Activated T-helper 2 cell treated with anti-CD3 and anti-CD28 coated beads, Interferon-gamma antibody, Interleukin-2, Interleukin-4, amounts not matched to agents 10 μg/mL and 5 μg/mL and 100 μg/mL, durations not matched to agents 14 hours and 24 hours and 36 hours (primary cell): ENCODE measurements at regions not wholly inside any gene's neighbourhood (a gene's known extent, or its start where the extent isn't known, plus 50 kb on each side); places are given as distances from the start of the nearest gene placed in this dataset.
"Not testable (repeated sequence)": the region's sequence is repeated elsewhere in the genome, so short reads cannot be mapped to it uniquely, and the experiment has no call there.

Experiments
- DNase-seq: peaks from one replicate; pipeline ENCODE4 v3.0.0; 2021; ENCODE audit warnings: low spot score
- H3K27ac Mint-ChIP-seq: one replicate; pipeline ENCODE4 v1.8.0; 2021; ENCODE audit warnings: mixed read lengths
- H3K27me3 Mint-ChIP-seq: one replicate; pipeline ENCODE4 v1.8.0; 2021; ENCODE audit warnings: low read depth, mixed read lengths
- H3K36me3 Mint-ChIP-seq: one replicate; pipeline ENCODE4 v1.8.0; 2021; ENCODE audit warnings: low read depth, mixed read lengths
- H3K4me1 Mint-ChIP-seq: one replicate; pipeline ENCODE4 v1.8.0; 2021; ENCODE audit warnings: low read depth, mixed read lengths
- H3K4me3 Mint-ChIP-seq: one replicate; pipeline ENCODE4 v1.8.0; 2021; ENCODE audit warnings: low read depth, mild to moderate bottlenecking, moderate library complexity, mixed read lengths
- H3K9me3 Mint-ChIP-seq: one replicate; pipeline ENCODE4 v1.8.0; 2021; ENCODE audit warnings: mixed read lengths
- intact Hi-C: fragments of 100-400 bp; cut with micrococcal nuclease; formaldehyde crosslinking; loops from one replicate; pipeline ENCODE4 v1.15.1; 2023

- Mint-ChIP-seq H3K27me3 (no peaks in the 10 kb centered on the region), H3K4me3 (no peak overlapping the region), H3K4me1 (peaks cover 2% of the 10 kb centered on the region), H3K9me3 (peaks cover 4% of the 10 kb centered on the region), H3K27ac (no peak overlapping the region), H3K36me3 (no peaks in the 10 kb centered on the region)
- DNase-seq: no peak
- intact Hi-C loops: no loop called here
These were observed 204.5 kb downstream of the ZNF674 start for GRCh38 chrX:46340696-46341095.

- Mint-ChIP-seq H3K36me3 (peaks cover 4% of the 10 kb centered on the region), H3K27me3 (no peaks in the 10 kb centered on the region), H3K4me1 (peaks cover 5% of the 10 kb centered on the region), H3K27ac (no peak overlapping the region), H3K9me3 (peaks cover 8% of the 10 kb centered on the region), H3K4me3 (no peak overlapping the region)
- intact Hi-C loops: no loop called here
- DNase-seq: no peak
These were observed 211.7 kb downstream of the ZNF674 start for GRCh38 chrX:46333550-46333949.

- H3K27me3 Mint-ChIP-seq: no peaks in the 10 kb centered on the region
- H3K36me3 Mint-ChIP-seq: peaks cover 4% of the 10 kb centered on the region
- no peak overlapping the region for H3K4me3 Mint-ChIP-seq
- DNase-seq: no peak
- H3K9me3 Mint-ChIP-seq: peaks cover 7% of the 10 kb centered on the region
- intact Hi-C loops: no loop called here
- no peak overlapping the region for H3K27ac Mint-ChIP-seq
- peaks cover 12% of the 10 kb centered on the region for H3K4me1 Mint-ChIP-seq
These were observed 214.2 kb downstream of the ZNF674 start for GRCh38 chrX:46330981-46331380.

GRCh38 chrX:46330513-46330912 lies 214.7 kb downstream of the ZNF674 start:
- Mint-ChIP-seq H3K36me3 (peaks cover 4% of the 10 kb centered on the region), H3K4me1 (peaks cover 13% of the 10 kb centered on the region), H3K9me3 (peaks cover 3% of the 10 kb centered on the region), H3K27ac (no peak overlapping the region), H3K4me3 (no peak overlapping the region), H3K27me3 (no peaks in the 10 kb centered on the region)
- intact Hi-C loops: no loop called here
- DNase-seq: no peak

GRCh38 chrX:46328133-46328532 lies 217.1 kb downstream of the ZNF674 start:
- DNase-seq: no peak
- no peak overlapping the region for H3K27ac Mint-ChIP-seq
- intact Hi-C loops: loop anchor here (10.0 kb wide), 2 partner anchors 123 to 573 kb away; no protein-coding TSS in a partner anchor

GRCh38 chrX:46327566-46328115 lies 217.6 kb downstream of the ZNF674 start:
- no peaks in the 10 kb centered on the region for H3K27me3 Mint-ChIP-seq
- intact Hi-C loops: loop anchor here (10.0 kb wide), 2 partner anchors 123 to 573 kb away; no protein-coding TSS in a partner anchor
- H3K36me3 Mint-ChIP-seq: peaks cover 3% of the 10 kb centered on the region
- peaks cover 34% of the 10 kb centered on the region for H3K4me1 Mint-ChIP-seq
- no peak overlapping the region for H3K4me3 Mint-ChIP-seq
- no peak for DNase-seq
- no peaks in the 10 kb centered on the region for H3K9me3 Mint-ChIP-seq
- peak overlapping the region; percentile 19 for H3K27ac Mint-ChIP-seq

More at GRCh38 chrX:46328133-46328532, 217.1 kb downstream of the ZNF674 start:
- Mint-ChIP-seq H3K36me3 (peaks cover 3% of the 10 kb centered on the region), H3K4me3 (no peak overlapping the region), H3K27me3 (no peaks in the 10 kb centered on the region), H3K9me3 (no peaks in the 10 kb centered on the region), H3K4me1 (peaks cover 29% of the 10 kb centered on the region)

GRCh38 chrX:46326161-46326560 lies 219.1 kb downstream of the ZNF674 start:
- Mint-ChIP-seq H3K36me3 (peaks cover 3% of the 10 kb centered on the region), H3K27ac (no peak overlapping the region), H3K9me3 (no peaks in the 10 kb centered on the region), H3K27me3 (no peaks in the 10 kb centered on the region), H3K4me1 (peaks cover 49% of the 10 kb centered on the region), H3K4me3 (no peak overlapping the region)
- intact Hi-C loops: loop anchor here (10.0 kb wide), 2 partner anchors 121 to 571 kb away; no protein-coding TSS in a partner anchor
- DNase-seq: no peak

GRCh38 chrX:46325312-46325877 lies 219.8 kb downstream of the ZNF674 start:
- H3K27me3 Mint-ChIP-seq: no peaks in the 10 kb centered on the region
- H3K4me1 Mint-ChIP-seq: peaks cover 52% of the 10 kb centered on the region
- peak; percentile 10 for DNase-seq
- H3K27ac Mint-ChIP-seq: peak overlapping the region; percentile 69
- H3K4me3 Mint-ChIP-seq: no peak overlapping the region
- intact Hi-C loops: loop anchor here (10.0 kb wide), 2 partner anchors 121 to 571 kb away; no protein-coding TSS in a partner anchor
- no peaks in the 10 kb centered on the region for H3K9me3 Mint-ChIP-seq
- peaks cover 3% of the 10 kb centered on the region for H3K36me3 Mint-ChIP-seq

GRCh38 chrX:46324166-46324565 lies 221.1 kb downstream of the ZNF674 start:
- no peak overlapping the region for H3K4me3 Mint-ChIP-seq
- peaks cover 64% of the 10 kb centered on the region for H3K4me1 Mint-ChIP-seq
- intact Hi-C loops: loop anchor here (10.0 kb wide), 2 partner anchors 119 to 569 kb away; no protein-coding TSS in a partner anchor
- peaks cover 3% of the 10 kb centered on the region for H3K36me3 Mint-ChIP-seq
- no peaks in the 10 kb centered on the region for H3K27me3 Mint-ChIP-seq
- DNase-seq: no peak
- no peaks in the 10 kb centered on the region for H3K9me3 Mint-ChIP-seq
- H3K27ac Mint-ChIP-seq: no peak overlapping the region

GRCh38 chrX:46322929-46323328 lies 222.3 kb downstream of the ZNF674 start:
- H3K36me3 Mint-ChIP-seq, DNase-seq, H3K4me3 Mint-ChIP-seq, H3K9me3 Mint-ChIP-seq, H3K27me3 Mint-ChIP-seq: not testable (repeated sequence)
- intact Hi-C loops: loop anchor here (10.0 kb wide), 2 partner anchors 118 to 568 kb away; no protein-coding TSS in a partner anchor
- Mint-ChIP-seq H3K4me1 (peaks cover 72% of the 10 kb centered on the region), H3K27ac (peak overlapping the region; percentile 11)

GRCh38 chrX:46321676-46322075 lies 223.5 kb downstream of the ZNF674 start:
- Mint-ChIP-seq H3K27ac (peak overlapping the region; percentile 91), H3K9me3 (no peaks in the 10 kb centered on the region), H3K36me3 (peaks cover 3% of the 10 kb centered on the region), H3K27me3 (no peaks in the 10 kb centered on the region), H3K4me1 (peaks cover 71% of the 10 kb centered on the region), H3K4me3 (no peak overlapping the region)
- intact Hi-C loops: loop anchor here (2.0 to 10.0 kb wide), 6 partner anchors 43 to 611 kb away; no protein-coding TSS in a partner anchor
- DNase-seq: no peak

- Mint-ChIP-seq H3K4me1 (peaks cover 58% of the 10 kb centered on the region), H3K27me3 (no peaks in the 10 kb centered on the region), H3K36me3 (peaks cover 3% of the 10 kb centered on the region), H3K9me3 (no peaks in the 10 kb centered on the region), H3K4me3 (peak overlapping the region; percentile 2), H3K27ac (peak overlapping the region; percentile 91)
- DNase-seq: no peak
- intact Hi-C loops: loop anchor here (1.0 to 10.0 kb wide), 7 partner anchors 41 to 698 kb away; no protein-coding TSS in a partner anchor
These were observed 225.5 kb downstream of the ZNF674 start for GRCh38 chrX:46319750-46320149.

- Mint-ChIP-seq H3K4me1 (peaks cover 51% of the 10 kb centered on the region), H3K4me3 (no peak overlapping the region), H3K9me3 (no peaks in the 10 kb centered on the region), H3K27ac (no peak overlapping the region), H3K27me3 (no peaks in the 10 kb centered on the region), H3K36me3 (peaks cover 2% of the 10 kb centered on the region)
- intact Hi-C loops: no loop called here
- no peak for DNase-seq
These were observed 226.7 kb downstream of the ZNF674 start for GRCh38 chrX:46318551-46318950.
